ENCODE measurements at regions not wholly inside any gene's neighbourhood (a gene's known extent, or its start where the extent isn't known, plus 50 kb on each side); places are given as distances from the start of the nearest gene placed in this dataset.

DNA sequence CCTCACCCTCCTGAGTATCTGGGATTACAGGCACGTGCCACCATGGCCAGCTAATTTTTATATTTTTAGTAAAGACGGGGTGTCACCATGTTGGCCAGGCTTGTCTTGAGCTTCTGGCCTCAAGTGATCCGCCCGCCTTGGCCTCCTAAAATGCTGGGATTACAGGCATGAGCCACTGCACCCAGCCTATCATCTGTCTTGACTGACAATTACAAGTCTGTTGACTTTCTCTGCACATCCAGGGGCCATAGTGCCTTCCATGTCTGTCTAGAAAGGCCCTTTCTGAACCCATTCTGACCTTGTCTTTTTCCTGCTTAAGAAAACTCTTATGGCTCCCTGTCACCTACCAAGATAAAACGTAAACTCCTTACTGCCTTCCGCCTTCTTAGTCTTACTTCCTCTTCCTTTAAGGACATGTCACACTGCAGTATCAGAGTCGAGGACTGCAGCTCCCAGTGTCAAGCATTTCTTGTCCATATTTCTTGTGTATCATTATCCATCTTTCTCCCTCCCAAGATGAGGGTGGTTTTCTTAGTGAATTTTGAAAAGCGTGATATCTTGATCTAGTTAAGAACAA is 49.9 kb upstream of the SHB start:
- no peak for DNase-seq

Data from fibroblast of skin of right quadriceps (primary cell).